ENCODE measurements at regions not wholly inside any gene's neighbourhood (a gene's known extent, or its start where the extent isn't known, plus 50 kb on each side); places are given as distances from the start of the nearest gene placed in this dataset.
"Not testable (repeated sequence)": the region's sequence is repeated elsewhere in the genome, so short reads cannot be mapped to it uniquely, and the experiment has no call there.

DNA sequence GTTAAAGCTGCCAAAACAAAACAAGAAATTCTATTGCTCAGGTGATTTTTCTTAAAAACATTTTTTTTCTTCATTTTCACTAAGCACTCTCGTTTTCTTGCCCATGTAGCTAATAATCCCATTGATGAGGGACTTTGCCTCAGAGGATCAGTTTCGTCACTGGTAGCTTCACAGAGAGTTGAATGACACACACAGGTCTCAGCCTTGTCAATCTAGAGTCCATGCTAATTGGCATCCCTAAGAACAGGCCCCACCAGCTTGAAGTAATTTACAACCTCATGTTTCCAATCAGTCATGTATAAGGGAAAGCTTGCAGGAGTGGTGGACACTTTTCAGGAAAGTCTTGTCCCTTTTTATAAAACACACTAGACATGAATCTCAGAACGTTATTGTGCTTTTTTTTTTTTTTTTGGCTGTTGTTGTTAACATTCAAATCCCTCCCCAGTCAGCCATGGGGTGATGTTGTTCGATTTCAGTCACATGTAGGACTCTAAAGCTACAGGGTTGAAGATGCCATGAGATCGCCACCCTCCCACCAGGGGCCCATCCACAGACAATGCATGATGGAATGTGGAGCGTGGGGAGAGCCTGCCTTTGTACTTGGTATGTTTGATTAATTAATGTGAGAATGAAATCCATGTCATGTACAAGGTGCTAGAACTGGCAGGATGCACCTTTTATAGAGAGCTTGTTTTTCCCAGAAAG, 232.4 kb upstream of the FZD8 start:
- no peak for ATAC-seq (replicated peaks)
- Mint-ChIP-seq H3K27ac (no peak overlapping the region), H3K4me1 (no peaks in the 10 kb centered on the region), H3K9me3 (peaks cover 5% of the 10 kb centered on the region), H3K4me3 (no peak overlapping the region), H3K36me3 (ENCODE audit: low read depth) (no peaks in the 10 kb centered on the region), H3K27me3 (peaks cover 9% of the 10 kb centered on the region)

- H3K36me3 Mint-ChIP-seq (ENCODE audit: low read depth) = no peaks in the 10 kb centered on the region
- no peaks in the 10 kb centered on the region for H3K4me1 Mint-ChIP-seq
- H3K4me3 Mint-ChIP-seq = no peak overlapping the region
- no peak overlapping the region for H3K27ac Mint-ChIP-seq
- no peak for ATAC-seq (replicated peaks)
- H3K9me3 Mint-ChIP-seq = peaks cover 5% of the 10 kb centered on the region
- H3K27me3 Mint-ChIP-seq = peaks cover 9% of the 10 kb centered on the region
Observed at GRCh38 chr10:35872671-35873070, 230.6 kb upstream of the FZD8 start.

GRCh38 chr10:35870665-35871310, 228.7 kb upstream of the FZD8 start:
- no peak for ATAC-seq (replicated peaks)
- H3K4me3 Mint-ChIP-seq = no peak overlapping the region
- H3K27me3 Mint-ChIP-seq = peaks cover 9% of the 10 kb centered on the region
- H3K36me3 Mint-ChIP-seq (ENCODE audit: low read depth) = no peaks in the 10 kb centered on the region
- H3K9me3 Mint-ChIP-seq = peaks cover 5% of the 10 kb centered on the region
- no peaks in the 10 kb centered on the region for H3K4me1 Mint-ChIP-seq
- H3K27ac Mint-ChIP-seq = no peak overlapping the region

DNA sequence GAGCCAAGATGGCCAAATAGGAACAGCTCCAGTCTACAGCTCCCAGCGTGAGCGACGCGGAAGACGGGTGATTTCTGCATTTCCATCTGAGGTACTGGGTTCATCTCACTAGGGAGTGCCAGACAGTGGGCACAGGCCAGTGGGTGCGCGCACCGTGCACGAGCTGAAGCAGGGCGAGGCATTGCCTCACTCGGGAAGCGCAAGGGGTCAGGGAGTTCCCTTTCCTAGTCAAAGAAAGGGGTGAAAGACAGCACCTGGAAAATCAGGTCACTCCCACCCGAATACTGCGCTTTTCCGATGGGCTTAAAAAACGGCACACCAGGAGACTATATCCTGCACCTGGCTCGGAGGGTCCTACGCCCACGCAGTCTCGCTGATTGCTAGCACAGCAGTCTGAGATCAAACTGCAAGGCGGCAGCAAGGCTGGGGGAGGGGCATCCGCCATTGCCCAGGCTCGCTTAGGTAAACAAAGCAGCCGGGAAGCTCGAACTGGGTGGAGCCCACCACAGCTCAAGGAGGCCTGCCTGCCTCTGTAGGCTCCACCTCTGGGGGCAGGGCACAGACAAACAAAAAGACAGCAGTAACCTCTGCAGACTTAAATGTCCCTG, 216.7 kb upstream of the FZD8 start:
- not testable (repeated sequence) for H3K27ac Mint-ChIP-seq; H3K4me3 Mint-ChIP-seq; H3K27me3 Mint-ChIP-seq; H3K4me1 Mint-ChIP-seq; ATAC-seq (replicated peaks); H3K36me3 Mint-ChIP-seq (ENCODE audit: low read depth); H3K9me3 Mint-ChIP-seq

GRCh38 chr10:35857860-35858259, 215.8 kb upstream of the FZD8 start:
- Mint-ChIP-seq H3K4me1 (no peaks in the 10 kb centered on the region), H3K27ac (no peak overlapping the region), H3K27me3 (peaks cover 4% of the 10 kb centered on the region), H3K9me3 (peaks cover 3% of the 10 kb centered on the region), H3K4me3 (no peak overlapping the region), H3K36me3 (ENCODE audit: low read depth) (no peaks in the 10 kb centered on the region)
- ATAC-seq (replicated peaks) = no peak

DNA sequence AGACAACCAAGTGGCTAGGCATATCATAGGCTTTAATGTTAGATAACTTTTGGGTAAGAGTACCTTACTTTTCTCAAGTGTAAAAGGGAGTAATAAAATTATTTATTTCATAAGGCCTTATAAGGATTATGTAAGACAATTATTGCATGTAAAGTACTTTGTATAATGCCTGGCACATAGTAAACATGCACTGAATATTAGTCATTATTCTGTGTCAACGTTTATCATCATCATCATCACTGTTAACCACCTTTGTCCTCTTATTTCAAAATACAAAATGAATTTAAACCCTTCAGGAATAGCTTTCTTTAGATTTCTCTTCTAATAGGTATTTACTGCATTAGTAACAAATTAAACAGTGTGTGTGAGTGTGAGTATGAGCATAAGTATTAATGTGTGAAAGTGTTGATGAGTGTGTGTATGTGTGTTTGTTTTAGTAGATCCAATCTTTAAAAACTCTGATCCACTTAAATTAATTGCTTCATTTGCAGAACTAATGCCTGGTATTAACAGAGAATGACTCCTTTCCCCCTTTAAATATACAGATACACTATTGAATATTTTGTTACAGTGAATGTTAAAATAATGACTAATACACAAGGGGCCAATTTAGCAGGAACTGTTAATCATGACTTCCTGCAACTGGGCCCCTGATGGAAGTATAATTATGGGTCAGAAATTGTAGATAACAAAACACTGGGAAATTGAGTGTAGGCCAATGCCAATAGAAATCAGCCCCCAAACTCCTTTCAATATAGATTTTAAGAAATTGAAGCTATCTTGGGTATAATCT, 213.3 kb upstream of the FZD8 start:
- no peak overlapping the region for H3K4me3 Mint-ChIP-seq
- H3K4me1 Mint-ChIP-seq = no peaks in the 10 kb centered on the region
- H3K27me3 Mint-ChIP-seq = peaks cover 4% of the 10 kb centered on the region
- H3K9me3 Mint-ChIP-seq = peaks cover 3% of the 10 kb centered on the region
- H3K36me3 Mint-ChIP-seq (ENCODE audit: low read depth) = no peaks in the 10 kb centered on the region
- ATAC-seq (replicated peaks) = no peak
- H3K27ac Mint-ChIP-seq = no peak overlapping the region

DNA sequence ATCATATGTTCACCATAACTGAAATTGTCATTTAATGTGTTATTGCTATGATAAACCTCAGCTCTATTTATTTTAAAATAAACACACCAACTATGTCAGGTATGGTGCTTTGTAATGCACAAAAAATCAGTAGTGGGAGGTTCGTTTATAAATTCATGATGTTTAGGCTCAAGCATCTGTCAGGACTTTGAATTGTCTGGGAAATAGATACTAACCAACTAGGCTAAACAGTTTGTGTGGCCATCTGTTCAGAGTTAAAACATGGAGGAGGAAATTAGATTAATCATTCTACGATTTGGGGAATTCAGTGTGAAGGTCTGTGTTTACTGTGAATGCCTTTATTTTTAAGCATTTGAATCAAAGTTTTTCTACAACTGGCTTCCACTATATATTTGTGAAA, 212.6 kb upstream of the FZD8 start:
- H3K27ac Mint-ChIP-seq = no peak overlapping the region
- H3K4me1 Mint-ChIP-seq = no peaks in the 10 kb centered on the region
- H3K4me3 Mint-ChIP-seq = no peak overlapping the region
- peaks cover 4% of the 10 kb centered on the region for H3K27me3 Mint-ChIP-seq
- no peaks in the 10 kb centered on the region for H3K36me3 Mint-ChIP-seq (ENCODE audit: low read depth)
- ATAC-seq (replicated peaks) = no peak
- H3K9me3 Mint-ChIP-seq = peaks cover 3% of the 10 kb centered on the region

DNA sequence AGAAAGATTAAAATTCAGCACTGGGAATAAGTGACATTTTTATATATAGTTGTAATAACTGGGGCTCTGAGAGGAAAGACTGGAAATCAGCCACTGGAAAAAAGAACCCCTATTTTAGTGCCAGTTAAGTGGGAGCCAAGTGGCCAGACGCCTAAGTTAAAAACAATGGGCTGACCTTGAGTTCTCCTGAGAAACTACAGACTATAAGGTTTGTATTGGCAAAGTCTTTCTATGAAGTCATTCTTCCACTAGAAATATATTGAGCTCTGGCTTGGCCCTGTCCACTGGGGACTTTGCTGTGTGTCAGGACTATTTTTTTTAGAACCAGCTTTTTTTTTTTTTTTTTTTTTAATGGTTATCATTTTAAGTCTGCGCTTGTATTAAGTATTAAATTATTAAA, 210.6 kb upstream of the FZD8 start:
- Mint-ChIP-seq H3K27me3 (peaks cover 4% of the 10 kb centered on the region), H3K27ac (no peak overlapping the region), H3K36me3 (ENCODE audit: low read depth) (no peaks in the 10 kb centered on the region), H3K4me1 (no peaks in the 10 kb centered on the region), H3K4me3 (no peak overlapping the region), H3K9me3 (no peaks in the 10 kb centered on the region)
- no peak for ATAC-seq (replicated peaks)

DNA sequence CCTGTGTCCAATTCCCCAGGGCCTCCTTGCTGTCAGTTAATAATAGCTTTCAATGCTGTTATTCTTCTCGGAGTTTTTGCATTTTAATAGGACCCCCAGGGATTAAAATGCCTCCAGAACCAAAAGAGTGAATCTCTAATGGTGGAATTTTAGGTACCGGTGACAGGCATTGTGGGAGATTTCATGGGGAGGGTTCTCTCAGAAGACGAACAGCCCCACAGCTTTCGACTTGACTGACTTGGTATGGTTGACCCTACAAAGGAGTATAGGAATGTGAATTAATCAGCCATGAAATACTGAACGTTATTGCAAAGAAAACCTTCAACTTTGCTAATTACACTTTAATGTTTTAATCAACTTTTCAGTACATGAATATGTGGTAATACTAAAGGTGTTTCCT, 206.3 kb upstream of the FZD8 start:
- no peaks in the 10 kb centered on the region for H3K36me3 Mint-ChIP-seq (ENCODE audit: low read depth)
- H3K4me1 Mint-ChIP-seq = no peaks in the 10 kb centered on the region
- no peak for ATAC-seq (replicated peaks)
- no peaks in the 10 kb centered on the region for H3K27me3 Mint-ChIP-seq
- no peak overlapping the region for H3K4me3 Mint-ChIP-seq
- no peak overlapping the region for H3K27ac Mint-ChIP-seq
- no peaks in the 10 kb centered on the region for H3K9me3 Mint-ChIP-seq

- ATAC-seq (replicated peaks) = no peak
- Mint-ChIP-seq H3K4me3 (no peak overlapping the region), H3K9me3 (peaks cover 3% of the 10 kb centered on the region), H3K27ac (no peak overlapping the region), H3K36me3 (ENCODE audit: low read depth) (no peaks in the 10 kb centered on the region), H3K4me1 (no peaks in the 10 kb centered on the region), H3K27me3 (no peaks in the 10 kb centered on the region)
Observed at GRCh38 chr10:35844686-35845085, 202.6 kb upstream of the FZD8 start.

- no peak for ATAC-seq (replicated peaks)
- H3K4me1 Mint-ChIP-seq = no peaks in the 10 kb centered on the region
- no peaks in the 10 kb centered on the region for H3K27me3 Mint-ChIP-seq
- H3K4me3 Mint-ChIP-seq = no peak overlapping the region
- no peaks in the 10 kb centered on the region for H3K36me3 Mint-ChIP-seq (ENCODE audit: low read depth)
- no peak overlapping the region for H3K27ac Mint-ChIP-seq
- peaks cover 3% of the 10 kb centered on the region for H3K9me3 Mint-ChIP-seq
Observed at GRCh38 chr10:35843524-35844181, 201.6 kb upstream of the FZD8 start.

GRCh38 chr10:35838054-35838453, 196.0 kb upstream of the FZD8 start:
- Mint-ChIP-seq H3K36me3 (ENCODE audit: low read depth) (no peaks in the 10 kb centered on the region), H3K4me3 (no peak overlapping the region), H3K27ac (no peak overlapping the region), H3K4me1 (no peaks in the 10 kb centered on the region), H3K27me3 (no peaks in the 10 kb centered on the region), H3K9me3 (peaks cover 8% of the 10 kb centered on the region)
- ATAC-seq (replicated peaks) = no peak

- H3K4me1 Mint-ChIP-seq = no peaks in the 10 kb centered on the region
- no peak overlapping the region for H3K4me3 Mint-ChIP-seq
- no peaks in the 10 kb centered on the region for H3K36me3 Mint-ChIP-seq (ENCODE audit: low read depth)
- H3K27ac Mint-ChIP-seq = no peak overlapping the region
- ATAC-seq (replicated peaks) = no peak
- H3K9me3 Mint-ChIP-seq = peaks cover 4% of the 10 kb centered on the region
- H3K27me3 Mint-ChIP-seq = peaks cover 3% of the 10 kb centered on the region
Observed at GRCh38 chr10:35835545-35835944, 193.4 kb upstream of the FZD8 start.

DNA sequence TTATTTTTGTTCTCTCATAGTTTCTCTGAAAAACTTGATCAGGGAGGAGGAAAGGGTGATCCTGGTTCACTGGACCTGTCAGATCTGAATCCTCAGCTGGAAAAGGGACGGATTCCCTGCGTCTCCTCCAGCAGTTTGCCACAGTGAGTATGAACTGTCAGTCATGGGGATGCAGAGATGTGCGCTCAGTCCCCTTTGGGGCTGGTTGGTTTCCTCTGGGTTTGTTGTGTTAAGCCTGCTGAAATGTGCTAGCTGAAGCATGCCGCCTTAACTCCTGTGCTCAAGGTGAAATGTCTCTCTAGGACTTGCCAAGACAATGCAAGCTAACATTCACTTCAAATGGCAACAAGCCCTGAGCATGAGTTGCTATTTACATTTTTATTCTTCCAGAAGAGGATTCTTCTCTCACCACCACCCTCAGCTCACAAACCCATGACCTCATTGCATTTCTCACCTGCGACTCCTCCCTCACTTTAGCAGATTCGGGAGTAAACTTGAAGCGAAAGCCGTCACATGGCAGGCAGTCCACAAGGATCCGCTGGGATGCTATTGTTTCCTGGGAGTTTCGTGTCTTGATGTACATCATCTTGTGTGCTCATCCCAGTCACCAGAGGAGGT, 192.9 kb upstream of the FZD8 start:
- Mint-ChIP-seq H3K27me3 (peaks cover 3% of the 10 kb centered on the region), H3K4me1 (no peaks in the 10 kb centered on the region), H3K4me3 (no peak overlapping the region), H3K9me3 (peaks cover 4% of the 10 kb centered on the region), H3K36me3 (ENCODE audit: low read depth) (no peaks in the 10 kb centered on the region), H3K27ac (no peak overlapping the region)
- no peak for ATAC-seq (replicated peaks)
